ENCODE measurements at regions not wholly inside any gene's neighbourhood (a gene's known extent, or its start where the extent isn't known, plus 50 kb on each side); places are given as distances from the start of the nearest gene placed in this dataset.
A peak's percentile ranks its signal among the peaks of the same experiment; 100 is the strongest.

DNA sequence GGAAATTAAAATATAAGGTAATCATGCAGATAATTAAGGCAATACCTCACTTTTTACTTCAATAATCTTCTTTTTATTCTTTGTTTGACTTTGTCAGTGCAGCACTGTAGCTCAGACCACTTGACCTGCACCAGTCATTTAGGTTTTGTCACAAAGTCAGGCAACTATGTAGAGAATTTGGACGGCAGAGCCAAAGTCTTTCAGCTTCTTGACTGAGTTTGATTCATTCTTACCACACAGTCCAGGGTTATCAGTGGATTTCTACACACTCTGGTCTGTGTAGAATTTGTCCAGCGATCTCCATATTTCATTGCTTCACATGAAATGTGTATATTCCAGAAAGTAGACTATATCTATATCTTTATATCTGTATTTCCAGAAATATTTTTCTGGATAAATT, 107.3 kb downstream of the TFAP2B start:
- no peak for TF ChIP-seq Cebpa-rat (IDR thresholded peaks at IDR 0.05)
- H3K27me3 ChIP-seq = no peaks in the 10 kb centered on the region
- no peak overlapping the region for H3K4me2 ChIP-seq
- H3K4me3 ChIP-seq = no peak overlapping the region
- no peaks in the 10 kb centered on the region for H4K20me1 ChIP-seq
- H3K9me3 ChIP-seq = peaks cover 14% of the 10 kb centered on the region
- no peaks in the 10 kb centered on the region for H3K36me3 ChIP-seq
- no peak overlapping the region for H3K9ac ChIP-seq
- H3K27ac ChIP-seq = no peak overlapping the region
- H3K4me1 ChIP-seq = no peaks in the 10 kb centered on the region

DNA sequence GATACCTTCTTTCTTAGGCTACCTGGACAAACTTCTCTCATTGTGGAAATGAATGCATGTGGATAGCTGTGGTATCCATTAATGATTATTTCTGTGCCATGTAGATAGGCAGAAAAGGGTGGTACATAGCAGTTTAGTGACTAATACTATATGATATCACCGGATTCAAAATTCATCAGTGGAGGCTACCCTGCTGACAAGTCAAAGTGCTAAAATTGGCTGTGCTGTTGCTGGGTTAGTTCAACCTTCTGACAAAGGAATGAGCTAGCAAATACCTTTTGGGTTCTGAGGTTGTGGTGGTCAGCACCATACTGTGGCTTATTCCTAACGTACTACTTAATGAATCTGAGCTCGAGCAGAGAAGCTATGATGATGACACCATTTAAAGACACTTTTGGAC, 109.1 kb downstream of the TFAP2B start:
- no peak overlapping the region for H3K4me2 ChIP-seq
- no peaks in the 10 kb centered on the region for H4K20me1 ChIP-seq
- H3K27ac ChIP-seq = no peak overlapping the region
- H3K9ac ChIP-seq = no peak overlapping the region
- TF ChIP-seq Cebpa-rat (IDR thresholded peaks at IDR 0.05) = no peak
- H3K36me3 ChIP-seq = no peaks in the 10 kb centered on the region
- no peaks in the 10 kb centered on the region for H3K4me1 ChIP-seq
- no peaks in the 10 kb centered on the region for H3K9me3 ChIP-seq
- H3K27me3 ChIP-seq = no peaks in the 10 kb centered on the region
- H3K4me3 ChIP-seq = no peak overlapping the region

GRCh38 chr6:50929323-50929722, 110.7 kb downstream of the TFAP2B start:
- Histone ChIP-seq H3K4me3 (no peak overlapping the region), H3K27ac (no peak overlapping the region), H3K36me3 (no peaks in the 10 kb centered on the region), H3K4me1 (no peaks in the 10 kb centered on the region), H3K4me2 (no peak overlapping the region), H3K9me3 (no peaks in the 10 kb centered on the region), H3K27me3 (no peaks in the 10 kb centered on the region), H4K20me1 (no peaks in the 10 kb centered on the region), H3K9ac (no peak overlapping the region)
- TF ChIP-seq Cebpa-rat (IDR thresholded peaks at IDR 0.05) = no peak

DNA sequence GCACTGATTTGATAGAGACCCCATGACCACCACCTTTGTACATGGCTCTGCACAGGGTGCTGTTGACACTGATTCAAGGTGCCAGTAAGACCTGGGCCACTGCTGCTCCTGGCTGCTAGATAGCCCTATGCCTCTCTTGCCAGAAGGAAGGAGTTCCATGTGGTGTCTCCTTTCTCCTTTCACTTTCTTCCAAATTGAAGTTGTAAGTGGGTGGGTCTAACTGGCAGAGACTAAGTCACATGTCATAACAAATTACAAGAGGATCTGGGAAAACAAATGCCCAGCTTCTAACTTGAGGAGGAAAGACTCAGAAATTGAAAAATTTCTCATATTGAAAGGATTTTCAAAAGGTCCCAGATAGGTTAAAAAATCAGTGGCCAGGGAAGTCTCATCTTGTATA, 116.8 kb downstream of the TFAP2B start:
- Histone ChIP-seq H3K27ac (no peak overlapping the region), H4K20me1 (no peaks in the 10 kb centered on the region)

DNA sequence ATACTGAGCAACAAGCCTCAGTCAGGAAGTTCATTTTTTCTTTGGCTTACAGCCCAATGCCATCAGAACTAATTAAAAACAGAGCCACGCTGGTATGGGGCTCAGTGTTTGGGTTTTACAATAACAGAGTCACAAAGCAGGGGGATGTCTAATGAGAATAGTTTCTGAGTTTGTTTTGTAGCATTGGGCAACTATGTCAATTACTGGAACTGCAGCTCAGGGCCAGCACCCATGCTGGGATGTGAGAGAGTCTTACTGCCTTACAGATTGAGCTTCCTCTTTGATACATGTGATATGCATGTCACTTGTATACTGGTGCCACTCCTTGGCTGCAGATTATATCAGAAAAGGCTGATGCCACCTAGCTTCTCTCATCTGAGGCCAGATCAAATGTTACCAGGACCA, 117.6 kb downstream of the TFAP2B start:
- Histone ChIP-seq H3K27me3 (no peaks in the 10 kb centered on the region), H3K36me3 (no peaks in the 10 kb centered on the region), H4K20me1 (no peaks in the 10 kb centered on the region), H3K4me1 (0 out of 2 replicates have a peak, but pooled peaks cover 5% of the 10 kb centered on the region), H3K4me3 (no peak overlapping the region), H3K9ac (no peak overlapping the region), H3K27ac (no peak overlapping the region), H3K9me3 (no peaks in the 10 kb centered on the region), H3K4me2 (no peak overlapping the region)
- no peak for TF ChIP-seq Cebpa-rat (IDR thresholded peaks at IDR 0.05)

More for the DNA sequence above, 116.8 kb downstream of the TFAP2B start:
- H3K36me3 ChIP-seq = no peaks in the 10 kb centered on the region
- H3K9ac ChIP-seq = no peak overlapping the region
- no peak overlapping the region for H3K4me3 ChIP-seq
- no peak overlapping the region for H3K4me2 ChIP-seq
- H3K27me3 ChIP-seq = no peaks in the 10 kb centered on the region
- no peak for TF ChIP-seq Cebpa-rat (IDR thresholded peaks at IDR 0.05)
- no peaks in the 10 kb centered on the region for H3K9me3 ChIP-seq
- H3K4me1 ChIP-seq = 0 out of 2 replicates have a peak, but pooled peaks cover 5% of the 10 kb centered on the region

- no peak overlapping the region for H3K4me3 ChIP-seq
- no peaks in the 10 kb centered on the region for H4K20me1 ChIP-seq
- TF ChIP-seq Cebpa-rat (IDR thresholded peaks at IDR 0.05) = no peak
- H3K27me3 ChIP-seq = no peaks in the 10 kb centered on the region
- no peak overlapping the region for H3K9ac ChIP-seq
- H3K4me2 ChIP-seq = no peak overlapping the region
- no peak overlapping the region for H3K27ac ChIP-seq
- H3K4me1 ChIP-seq = 0 out of 2 replicates have a peak, but pooled peaks cover 5% of the 10 kb centered on the region
- H3K36me3 ChIP-seq = no peaks in the 10 kb centered on the region
- H3K9me3 ChIP-seq = no peaks in the 10 kb centered on the region
Measured at GRCh38 chr6:50939931-50940330, 121.3 kb downstream of the TFAP2B start.

DNA sequence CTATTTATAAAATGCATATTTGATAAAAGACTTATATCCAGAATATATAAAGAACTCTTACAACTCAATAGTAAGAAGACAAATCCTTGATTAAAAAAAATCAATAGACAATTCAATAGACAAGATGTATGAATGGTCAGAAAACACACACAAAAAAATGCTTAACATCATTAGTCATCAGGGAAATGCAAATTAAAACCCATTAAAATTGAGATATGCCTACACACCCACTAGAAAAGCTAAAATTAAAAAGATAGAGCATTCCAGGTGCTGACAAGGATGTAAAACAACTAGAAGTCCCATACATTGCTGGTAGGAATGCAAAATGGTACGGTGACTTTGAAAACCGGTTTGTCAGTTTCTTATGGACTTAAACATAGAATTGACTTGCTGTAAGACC, 127.1 kb downstream of the TFAP2B start:
- Histone ChIP-seq H3K4me1 (no peaks in the 10 kb centered on the region), H3K4me2 (no peak overlapping the region)

GRCh38 chr6:50952092-50952907, 133.6 kb downstream of the TFAP2B start:
- Histone ChIP-seq H3K9me3 (no peaks in the 10 kb centered on the region), H3K4me2 (peak overlapping the region; percentile 28; the same call in 1 of the 2 replicates), H3K27me3 (no peaks in the 10 kb centered on the region), H3K9ac (no peak overlapping the region), H3K36me3 (no peaks in the 10 kb centered on the region), H4K20me1 (no peaks in the 10 kb centered on the region), H3K4me3 (no peak overlapping the region), H3K4me1 (peaks cover 6% of the 10 kb centered on the region; the same call in 1 of the 2 replicates), H3K27ac (no peak overlapping the region)
- TF ChIP-seq Cebpa-rat (IDR thresholded peaks at IDR 0.05) = no peak

More for the DNA sequence above, 127.1 kb downstream of the TFAP2B start:
- no peak for TF ChIP-seq Cebpa-rat (IDR thresholded peaks at IDR 0.05)
- no peaks in the 10 kb centered on the region for H4K20me1 ChIP-seq
- no peaks in the 10 kb centered on the region for H3K9me3 ChIP-seq
- no peak overlapping the region for H3K27ac ChIP-seq
- no peak overlapping the region for H3K9ac ChIP-seq
- H3K27me3 ChIP-seq = no peaks in the 10 kb centered on the region
- H3K36me3 ChIP-seq = no peaks in the 10 kb centered on the region
- no peak overlapping the region for H3K4me3 ChIP-seq

DNA sequence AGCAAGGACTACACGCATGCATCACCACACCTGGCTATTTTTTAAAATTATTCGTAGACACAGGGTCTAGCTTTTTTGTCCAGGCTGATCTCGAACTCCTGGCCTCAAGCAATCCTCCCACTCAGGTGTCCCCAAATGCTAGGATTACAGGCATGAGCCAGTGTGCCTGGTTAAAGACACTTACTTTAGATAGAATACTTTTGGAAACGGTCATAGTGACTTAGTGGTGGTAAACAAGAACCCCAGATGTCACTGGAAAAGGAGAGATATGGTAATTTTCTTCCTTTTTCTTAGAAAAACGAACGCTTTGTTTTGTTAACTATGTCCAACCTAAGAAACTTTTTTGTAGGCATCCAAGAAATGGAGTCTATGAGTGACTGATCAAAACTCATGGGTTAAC, 137.3 kb downstream of the TFAP2B start:
- H3K9ac ChIP-seq = no peak overlapping the region
- no peaks in the 10 kb centered on the region for H3K36me3 ChIP-seq
- no peak for TF ChIP-seq Cebpa-rat (IDR thresholded peaks at IDR 0.05)
- H3K9me3 ChIP-seq = no peaks in the 10 kb centered on the region
- H3K27ac ChIP-seq = no peak overlapping the region
- no peak overlapping the region for H3K4me3 ChIP-seq
- H3K4me2 ChIP-seq = no peak overlapping the region
- no peaks in the 10 kb centered on the region for H4K20me1 ChIP-seq
- peaks cover 6% of the 10 kb centered on the region; the same call in 1 of the 2 replicates for H3K4me1 ChIP-seq
- no peaks in the 10 kb centered on the region for H3K27me3 ChIP-seq

GRCh38 chr6:50958148-50958697, 139.6 kb downstream of the TFAP2B start:
- no peaks in the 10 kb centered on the region for H3K36me3 ChIP-seq
- TF ChIP-seq Cebpa-rat (IDR thresholded peaks at IDR 0.05) = no peak
- H3K9me3 ChIP-seq = no peaks in the 10 kb centered on the region

More at GRCh38 chr6:50958148-50958697, 139.6 kb downstream of the TFAP2B start:
- no peaks in the 10 kb centered on the region for H3K4me1 ChIP-seq
- no peak overlapping the region for H3K4me3 ChIP-seq
- no peaks in the 10 kb centered on the region for H3K27me3 ChIP-seq
- no peak overlapping the region for H3K27ac ChIP-seq
- H4K20me1 ChIP-seq = no peaks in the 10 kb centered on the region
- no peak overlapping the region for H3K4me2 ChIP-seq
- no peak overlapping the region for H3K9ac ChIP-seq

Measured in BLaER1 (cell line).